Right cardiac atrium (tissue), 5 donors: ENCODE measurements at regions not wholly inside any gene's neighbourhood (a gene's known extent, or its start where the extent isn't known, plus 50 kb on each side); places are given as distances from the start of the nearest gene placed in this dataset.
"Not testable (repeated sequence)": the region's sequence is repeated elsewhere in the genome, so short reads cannot be mapped to it uniquely, and the experiment has no call there.

Experiments
- ATAC-seq, 2 donors: fragments of 200-7000 bp; cut with Tn5 transposase; one replicate each; pipeline versions ENCODE4 v1.8.0 to v1.9.1; 2020; ENCODE audit warnings: moderate library complexity in 2 of 2, mild to moderate bottlenecking in 1 of 2
- DNase-seq, 3 donors: peaks; one replicate each; pipeline ENCODE4 v3.0.0-alpha.2; 2020
- H3K27ac ChIP-seq: one replicate; pipeline ENCODE4 v1.5.1; 2013; ENCODE audit warnings: mild to moderate bottlenecking, low read length, control low read depth, moderate library complexity
- H3K27me3 ChIP-seq: one replicate; pipeline ENCODE4 v1.6.1; 2013; ENCODE audit not compliant: control insufficient read depth, insufficient read depth
- H3K4me1 ChIP-seq: one replicate; pipeline ENCODE4 v1.6.1; 2013; ENCODE audit warnings: low read length; ENCODE audit not compliant: control insufficient read depth, insufficient read depth
- H3K4me3 ChIP-seq: one replicate; pipeline ENCODE4 v1.5.1; 2013; ENCODE audit warnings: low read length, control low read depth
- H3K9me3 ChIP-seq: one replicate; pipeline ENCODE4 v1.6.1; 2013; ENCODE audit warnings: low read length; ENCODE audit not compliant: control insufficient read depth
- WGBS: extraction: QIAGEN DNeasy Blood & Tissue Kit; methylation state at CpG from one replicate; pipeline ENCODE4 v1.1.7; 2013; 5-methylcytosine and 5-hydroxymethylcytosine counted together
- intact Hi-C, 4 donors: fragments of 100-400 bp; cut with DNase I; formaldehyde crosslinking; loops; one replicate each; pipeline versions ENCODE4 v1.11.0 to v1.14.0; 2022 to 2023
- donor health status: healthy with polysubstance abuse.
- donor health status: DM: no; HTN: yes; CAD: no.
- donor health status: DM: no; HTN: no; CAD: no.
- donor health status: DM: no; HTN: yes; CAD: no; lungs with severe emphysema.
- donor health status: DM: yes; HTN: yes; CAD: no.

DNA sequence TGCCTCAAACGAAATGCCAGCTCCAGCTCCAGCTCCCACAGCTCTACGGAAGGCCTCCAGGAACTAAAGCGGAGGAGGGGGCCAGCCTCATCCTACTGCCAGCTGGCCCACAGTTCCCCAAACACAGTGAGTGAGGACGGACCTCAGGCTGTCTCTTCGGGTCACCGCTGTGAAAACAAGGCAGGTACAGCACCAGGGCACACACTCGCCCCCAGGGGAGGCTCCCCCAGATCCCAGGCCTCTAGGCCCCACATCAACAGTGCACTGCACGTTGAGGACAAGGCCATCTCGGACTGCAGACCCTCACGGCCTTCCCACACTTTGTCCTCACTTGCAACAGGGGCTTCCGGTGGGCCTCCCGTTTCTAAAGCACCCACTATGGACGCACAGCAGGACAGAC lies 95.0 kb downstream of the GTF2H2C_2 start:
- H3K27me3 ChIP-seq, H3K9me3 ChIP-seq, H3K27ac ChIP-seq, ATAC-seq, H3K4me3 ChIP-seq, H3K4me1 ChIP-seq, intact Hi-C loops: not testable (repeated sequence)
- WGBS: no CpG with 5 or more reads among the region's 13 CpGs
- peak in 1 of 3 donors; percentile 10 for DNase-seq

DNA sequence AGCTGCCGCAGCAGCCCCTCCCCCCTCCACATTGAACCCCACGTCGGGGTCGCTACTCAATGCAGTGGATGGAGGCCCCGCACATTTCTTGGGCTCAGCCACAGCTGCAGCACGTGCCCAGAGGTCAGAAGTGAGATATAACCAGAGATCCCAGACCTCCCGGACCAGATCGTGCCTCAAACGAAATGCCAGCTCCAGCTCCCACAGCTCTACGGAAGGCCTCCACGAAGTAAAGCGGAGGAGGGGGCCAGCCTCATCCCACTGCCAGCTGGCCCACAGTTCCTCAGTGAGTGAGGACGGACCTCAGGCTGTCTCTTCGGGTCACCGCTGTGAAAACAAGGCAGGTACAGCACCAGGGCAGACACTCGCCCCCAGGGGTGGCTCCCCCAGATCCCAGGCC lies 95.6 kb downstream of the GTF2H2C_2 start:
- H3K27ac ChIP-seq, H3K27me3 ChIP-seq, ATAC-seq, H3K4me1 ChIP-seq, H3K9me3 ChIP-seq, H3K4me3 ChIP-seq, intact Hi-C loops: not testable (repeated sequence)
- peak; percentile 11 to 15 (median 12) for DNase-seq
- WGBS: 80% methylated on average over 3 of the region's 16 CpGs
